ENCODE measurements at regions not wholly inside any gene's neighbourhood (a gene's known extent, or its start where the extent isn't known, plus 50 kb on each side); places are given as distances from the start of the nearest gene placed in this dataset.

- no peak for TF ChIP-seq CTCF (IDR thresholded peaks at IDR 0.05; ENCODE audit: insufficient read depth in 1 of 2, low read depth in 1 of 2, low read length in 1 of 2, severe bottlenecking in 1 of 2, unreplicated experiment in 1 of 2)
- BruUV-seq (replicated peaks) = no TSS peak
- no peaks in the 10 kb centered on the region for H3K27me3 ChIP-seq (replicated peaks; ENCODE audit: control insufficient read depth, insufficient read depth, low read length)
- Mint-ChIP-seq H3K9me3 (ENCODE audit: unreplicated experiment) (no peaks in the 10 kb centered on the region), H3K36me3 (ENCODE audit: insufficient read depth, unreplicated experiment) (no peaks in the 10 kb centered on the region), H3K27ac (ENCODE audit: unreplicated experiment) (no peak overlapping the region), H3K4me3 (ENCODE audit: unreplicated experiment) (no peak overlapping the region), H3K4me1 (ENCODE audit: low read depth, unreplicated experiment) (no peaks in the 10 kb centered on the region), H3K27me3 (ENCODE audit: insufficient read depth, unreplicated experiment) (no peaks in the 10 kb centered on the region)
- H3K4me3 ChIP-seq (ENCODE audit: low read depth, low read length) = no peak overlapping the region
- no peaks in the 10 kb centered on the region for H3K9me3 ChIP-seq
- POLR2A ChIA-PET = no interaction called here
- no peaks in the 10 kb centered on the region for H3K36me3 ChIP-seq (ENCODE audit: control insufficient read depth, insufficient read depth, low read length)
- CTCF ChIA-PET = no interaction called here
- no peak for DNase-seq
- H3K4me1 ChIP-seq = no peaks in the 10 kb centered on the region
- intact Hi-C loops (cut with micrococcal nuclease; ENCODE audit: unreplicated experiment) = no loop called here
Observed at GRCh38 chr14:85093631-85094330, 436.2 kb upstream of the FLRT2 start.

- Mint-ChIP-seq H3K4me1 (ENCODE audit: low read depth, unreplicated experiment) (no peaks in the 10 kb centered on the region), H3K36me3 (ENCODE audit: insufficient read depth, unreplicated experiment) (no peaks in the 10 kb centered on the region), H3K4me3 (ENCODE audit: unreplicated experiment) (no peak overlapping the region), H3K27me3 (ENCODE audit: insufficient read depth, unreplicated experiment) (no peaks in the 10 kb centered on the region), H3K27ac (ENCODE audit: unreplicated experiment) (no peak overlapping the region), H3K9me3 (ENCODE audit: unreplicated experiment) (no peaks in the 10 kb centered on the region)
- DNase-seq = no peak
- Histone ChIP-seq H3K4me3 (ENCODE audit: low read depth, low read length) (no peak overlapping the region), H3K27me3 (replicated peaks; ENCODE audit: control insufficient read depth, insufficient read depth, low read length) (no peaks in the 10 kb centered on the region), H3K36me3 (ENCODE audit: control insufficient read depth, insufficient read depth, low read length) (no peaks in the 10 kb centered on the region), H3K4me1 (no peaks in the 10 kb centered on the region), H3K9me3 (no peaks in the 10 kb centered on the region)
- CTCF ChIA-PET = no interaction called here
- TF ChIP-seq CTCF (IDR thresholded peaks at IDR 0.05; ENCODE audit: insufficient read depth in 1 of 2, low read depth in 1 of 2, low read length in 1 of 2, severe bottlenecking in 1 of 2, unreplicated experiment in 1 of 2) = no peak
- intact Hi-C loops (cut with micrococcal nuclease; ENCODE audit: unreplicated experiment) = no loop called here
- no TSS peak for BruUV-seq (replicated peaks)
- POLR2A ChIA-PET = no interaction called here
Observed at GRCh38 chr14:85102591-85102990, 427.4 kb upstream of the FLRT2 start.

- Histone ChIP-seq H3K27me3 (replicated peaks; ENCODE audit: control insufficient read depth, insufficient read depth, low read length) (no peaks in the 10 kb centered on the region), H3K36me3 (ENCODE audit: control insufficient read depth, insufficient read depth, low read length) (no peaks in the 10 kb centered on the region), H3K4me1 (no peaks in the 10 kb centered on the region), H3K9me3 (no peaks in the 10 kb centered on the region), H3K4me3 (ENCODE audit: low read depth, low read length) (no peak overlapping the region)
- TF ChIP-seq CTCF (IDR thresholded peaks at IDR 0.05; ENCODE audit: insufficient read depth in 1 of 2, low read depth in 1 of 2, low read length in 1 of 2, severe bottlenecking in 1 of 2, unreplicated experiment in 1 of 2) = no peak
- H3K27ac Mint-ChIP-seq (ENCODE audit: unreplicated experiment) = no peak overlapping the region
- DNase-seq = no peak
- ChIA-PET POLR2A (no interaction called here), CTCF (no interaction called here)
- H3K27me3 Mint-ChIP-seq (ENCODE audit: insufficient read depth, unreplicated experiment) = no peaks in the 10 kb centered on the region
- BruUV-seq (replicated peaks) = no TSS peak
- no peaks in the 10 kb centered on the region for H3K36me3 Mint-ChIP-seq (ENCODE audit: insufficient read depth, unreplicated experiment)
- no peaks in the 10 kb centered on the region for H3K4me1 Mint-ChIP-seq (ENCODE audit: low read depth, unreplicated experiment)
- H3K9me3 Mint-ChIP-seq (ENCODE audit: unreplicated experiment) = no peaks in the 10 kb centered on the region
- intact Hi-C loops (cut with micrococcal nuclease; ENCODE audit: unreplicated experiment) = no loop called here
- H3K4me3 Mint-ChIP-seq (ENCODE audit: unreplicated experiment) = no peak overlapping the region
Observed at GRCh38 chr14:85106506-85106905, 423.4 kb upstream of the FLRT2 start.

All from Caco-2 (cell line).